ENCODE measurements at regions not wholly inside any gene's neighbourhood (a gene's known extent, or its start where the extent isn't known, plus 50 kb on each side); places are given as distances from the start of the nearest gene placed in this dataset.
"Not testable (repeated sequence)": the region's sequence is repeated elsewhere in the genome, so short reads cannot be mapped to it uniquely, and the experiment has no call there.

DNA sequence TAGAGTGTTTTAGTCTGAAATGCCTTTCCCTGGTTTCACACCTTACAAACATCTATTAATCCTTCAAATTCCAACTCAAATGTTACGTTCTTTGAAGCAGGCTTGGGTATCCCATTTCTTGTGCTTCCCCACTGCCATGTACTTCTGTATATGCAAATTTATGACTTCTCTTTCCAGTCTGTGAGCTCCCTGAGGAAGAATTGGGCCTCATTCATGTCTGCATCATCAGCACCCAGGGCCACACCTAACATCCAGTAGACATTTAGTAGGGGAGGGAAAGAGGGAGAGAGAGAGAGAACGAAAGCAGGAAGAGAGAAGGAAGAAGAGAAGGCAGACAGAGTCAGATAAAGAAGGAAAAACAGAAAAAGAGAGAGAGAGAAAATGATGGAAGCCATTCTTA, 53.3 kb upstream of the KY start:
- ATAC-seq = no peak

DNA sequence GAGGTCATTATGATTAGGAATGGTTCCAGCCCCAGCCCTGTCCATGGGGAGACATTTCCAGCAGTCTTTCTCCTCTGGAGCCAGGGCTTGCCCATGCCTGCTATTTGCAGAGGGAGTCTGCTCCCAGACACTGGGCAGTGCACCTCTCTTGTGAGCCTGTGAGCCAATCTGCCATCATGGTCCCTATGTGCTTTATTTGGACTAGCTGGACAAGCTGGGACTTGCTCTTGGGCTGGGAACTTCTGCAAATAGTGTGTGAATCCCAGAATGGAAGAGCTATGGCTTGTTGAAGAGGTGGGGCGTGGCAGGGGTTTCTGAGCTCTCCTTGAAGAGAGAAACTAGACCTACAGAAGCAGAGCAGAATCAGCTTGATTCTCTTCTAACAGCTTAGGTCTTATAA, 53.7 kb upstream of the KY start:
- peak; percentile 36 for ATAC-seq

DNA sequence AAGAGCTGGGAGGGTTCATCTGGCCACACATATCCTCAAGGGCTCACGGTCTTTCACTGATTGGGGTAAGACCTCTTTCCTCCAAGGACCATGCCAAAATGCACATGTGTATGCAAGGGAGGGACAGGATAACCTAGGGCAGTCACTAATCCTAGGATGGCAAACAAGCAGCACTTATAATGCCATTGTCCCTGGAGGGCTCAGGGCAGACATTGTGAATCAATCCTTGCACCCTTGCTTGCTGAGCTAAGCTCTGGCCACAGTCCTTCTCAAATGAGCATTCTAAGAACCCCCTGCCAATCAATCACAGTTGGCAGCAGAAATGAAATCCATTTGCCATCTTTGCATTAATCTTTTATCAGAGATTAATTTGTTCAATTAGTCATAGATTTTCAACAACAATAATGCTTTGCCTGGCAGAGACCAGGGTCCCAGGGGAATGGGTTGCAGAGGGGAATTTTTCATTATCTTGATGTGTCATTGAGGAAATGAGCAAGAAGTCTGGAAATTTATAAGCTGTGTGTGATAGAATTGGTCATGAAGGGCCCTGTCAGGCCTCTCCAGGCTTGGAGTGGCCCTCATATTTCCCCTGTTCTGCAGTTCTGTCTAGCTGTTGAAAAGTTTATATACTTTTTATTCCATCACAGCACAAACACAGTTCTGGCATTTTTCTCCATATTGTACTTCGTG, 57.2 kb upstream of the KY start:
- ATAC-seq = no peak

DNA sequence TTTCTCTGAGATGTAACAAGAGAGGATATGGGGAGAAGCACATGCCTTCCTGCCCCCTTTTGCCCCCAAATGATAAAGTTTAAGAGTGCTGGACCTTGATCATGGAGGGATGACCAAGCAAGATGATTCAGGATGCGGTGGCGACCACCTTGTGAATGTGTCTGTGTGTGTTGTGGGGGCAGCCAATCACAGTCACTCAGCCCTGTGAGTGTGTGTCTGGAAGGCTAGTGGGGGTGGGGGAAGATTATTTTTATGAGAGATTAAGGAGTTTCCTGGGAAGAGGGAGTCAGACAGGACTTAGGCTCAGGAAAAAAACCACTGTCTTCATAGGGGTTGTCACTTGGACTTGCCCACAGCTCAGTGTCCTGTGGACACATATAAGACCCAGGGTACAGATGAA, 57.8 kb upstream of the KY start:
- ATAC-seq = no peak

DNA sequence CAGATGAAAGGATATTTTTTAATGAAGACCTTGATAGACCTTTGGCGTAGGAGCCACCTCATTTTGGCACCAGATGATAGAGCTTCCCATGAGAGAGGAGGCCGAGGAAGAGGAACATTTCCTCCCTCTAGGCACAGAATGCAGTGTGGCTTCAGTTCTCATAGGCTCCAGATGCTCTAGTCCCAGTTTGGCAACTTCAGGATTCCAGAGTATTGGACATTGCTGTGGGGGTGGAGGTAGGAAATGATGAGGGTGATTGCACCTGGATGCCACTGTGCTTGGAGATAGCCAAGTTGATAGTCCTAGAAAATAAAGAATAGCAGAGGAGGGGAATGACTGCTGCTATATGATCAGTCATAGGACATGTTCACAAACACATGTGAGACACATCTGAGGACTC, 58.3 kb upstream of the KY start:
- no peak for ATAC-seq

DNA sequence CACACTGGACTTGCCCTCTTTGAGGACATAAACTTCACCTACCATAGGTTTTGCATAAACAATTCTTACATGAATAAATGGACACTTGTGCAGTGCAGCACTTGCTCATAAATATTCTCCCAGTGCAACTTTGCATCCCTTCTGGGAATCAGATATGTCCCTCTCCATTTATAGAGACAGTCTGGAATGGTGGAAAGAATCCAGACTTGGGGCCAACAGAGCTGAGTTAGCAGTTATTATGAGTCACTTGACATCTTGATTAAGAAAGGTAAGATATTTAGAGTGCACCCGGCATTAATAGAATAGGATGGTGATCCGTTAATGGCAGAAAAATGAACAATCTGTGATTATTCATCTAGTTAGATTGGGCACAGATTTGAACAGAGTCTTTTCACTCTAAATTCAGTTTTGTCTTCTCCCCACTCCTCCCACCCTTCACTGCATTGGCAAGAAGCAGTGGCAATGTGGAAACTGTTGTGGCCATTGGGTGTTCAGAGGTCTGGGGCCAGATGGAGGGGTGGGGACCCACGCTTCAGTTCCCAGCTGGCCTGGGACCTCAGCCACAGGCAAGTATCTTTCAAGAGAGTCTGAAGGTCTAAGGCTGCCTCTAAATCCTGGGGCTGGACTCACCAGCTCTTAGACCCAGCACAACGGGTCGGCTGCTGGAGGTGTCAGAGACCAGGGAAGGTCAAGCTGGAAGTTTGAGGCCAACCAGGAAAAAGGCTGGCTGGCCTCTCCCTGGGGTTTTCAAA, 58.9 kb upstream of the KY start:
- no peak for ATAC-seq

DNA sequence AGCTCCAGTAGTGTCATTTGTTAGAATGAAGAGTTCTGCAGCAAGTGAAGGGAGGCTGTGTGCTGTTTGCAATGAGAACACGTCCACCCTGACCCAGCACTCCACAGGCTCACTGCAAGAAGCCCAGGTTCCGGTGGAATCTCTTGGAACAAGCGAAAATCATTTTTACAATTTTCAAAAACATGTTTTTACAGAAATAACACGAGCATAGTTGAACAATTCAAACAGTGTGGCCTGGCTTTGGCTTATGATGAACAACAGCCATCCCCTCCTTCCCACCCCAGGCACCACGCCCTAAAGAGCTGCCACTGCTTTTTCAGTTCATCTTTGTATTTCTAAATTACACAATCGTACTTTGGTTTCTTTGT, 59.5 kb upstream of the KY start:
- ATAC-seq = no peak

DNA sequence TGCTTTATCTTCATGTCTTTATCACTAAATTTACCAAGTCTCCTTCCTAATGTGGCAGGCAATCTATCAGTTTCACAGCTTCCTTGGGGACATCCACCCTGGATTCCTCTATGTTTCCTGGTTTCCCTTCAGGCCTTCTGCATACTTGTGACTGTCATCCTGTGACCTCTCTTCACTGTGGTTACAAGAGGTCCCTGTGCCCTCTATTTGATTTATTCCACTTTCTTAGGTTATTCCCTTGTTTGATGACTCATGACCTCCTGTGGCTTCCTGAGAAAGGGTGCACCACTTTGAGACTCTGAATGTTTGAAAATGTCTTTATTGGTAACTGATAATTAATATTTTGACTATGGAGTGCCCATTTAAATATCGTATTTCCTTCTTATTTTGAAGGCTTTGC, 60.5 kb upstream of the KY start:
- ATAC-seq = no peak

DNA sequence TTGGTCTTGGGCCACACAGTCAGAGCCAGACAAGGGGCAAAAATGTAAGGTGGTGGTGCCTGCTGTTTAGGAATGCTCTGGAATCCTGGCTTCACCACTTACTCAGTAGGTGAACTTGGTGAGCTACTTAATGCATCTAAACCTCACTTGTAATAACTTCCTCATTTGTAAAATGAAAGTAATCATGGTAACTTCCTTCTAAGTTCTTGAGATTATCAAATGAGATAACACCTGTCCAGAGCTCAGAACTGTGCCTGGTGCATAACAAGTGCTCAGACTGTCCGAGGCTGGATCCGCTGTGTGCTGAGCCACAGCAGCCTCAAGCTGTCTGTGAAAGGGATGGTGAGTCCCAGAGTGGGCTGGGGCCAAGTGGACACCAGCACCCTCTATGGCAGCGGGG, 62.8 kb upstream of the KY start:
- no peak for ATAC-seq

DNA sequence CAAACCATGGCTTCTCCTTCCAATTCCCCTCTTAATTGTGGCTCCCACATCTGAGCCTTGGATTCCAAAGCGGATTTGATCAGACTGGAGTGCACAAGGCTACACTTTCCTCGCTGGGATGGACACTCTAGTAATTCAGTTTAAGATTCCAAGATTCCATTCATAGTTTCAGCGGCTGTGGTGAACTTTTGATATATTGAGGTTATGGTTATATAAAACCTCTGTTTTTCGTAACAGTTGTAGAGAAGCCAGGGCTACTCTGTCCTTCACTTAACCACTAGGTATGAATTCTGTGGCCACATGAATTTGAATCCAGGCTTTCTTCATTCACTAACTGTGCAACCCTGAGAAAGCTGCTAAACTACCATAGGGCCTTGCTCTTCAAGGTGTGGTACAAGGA, 67.9 kb upstream of the KY start:
- no peak for ATAC-seq

DNA sequence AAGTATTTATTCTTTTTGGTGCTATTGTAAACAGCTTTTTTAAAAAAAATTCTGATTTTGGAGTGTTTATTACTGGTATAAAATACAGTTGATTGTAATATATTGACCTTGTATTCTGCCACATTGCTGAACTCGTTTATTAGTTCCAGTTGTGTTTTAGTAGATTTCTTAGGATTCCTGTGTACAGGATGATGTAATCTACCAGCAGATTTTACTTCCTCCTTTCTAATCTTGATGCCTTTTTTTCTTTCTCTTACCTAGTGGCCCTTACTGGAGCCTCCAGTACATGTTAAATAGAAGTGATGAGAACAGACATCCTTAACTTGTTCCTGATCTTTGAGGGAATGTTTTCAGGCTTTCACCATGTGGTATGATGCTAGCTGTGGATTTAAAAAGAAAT, 70.4 kb upstream of the KY start:
- ATAC-seq = no peak

DNA sequence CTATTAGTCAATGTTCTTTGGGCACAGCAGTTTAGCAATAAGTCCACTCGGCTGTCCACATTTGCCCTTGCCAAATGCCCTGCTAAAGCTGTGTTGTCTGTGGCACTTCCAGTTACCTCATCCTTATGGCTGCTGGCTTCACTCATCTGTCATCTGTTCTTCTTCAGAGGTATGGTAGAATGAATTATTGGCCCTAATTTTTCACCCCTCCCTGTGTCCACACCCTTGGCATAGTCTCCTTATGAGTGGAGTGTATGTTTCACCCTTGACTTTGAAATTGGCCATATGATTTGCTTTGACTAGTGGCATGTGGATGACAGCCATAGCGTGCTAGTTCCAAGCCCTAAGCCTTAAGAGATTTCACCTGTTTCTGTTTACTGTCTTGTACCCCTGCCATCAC, 72.1 kb upstream of the EPHB1 start:
- no peak for ATAC-seq

DNA sequence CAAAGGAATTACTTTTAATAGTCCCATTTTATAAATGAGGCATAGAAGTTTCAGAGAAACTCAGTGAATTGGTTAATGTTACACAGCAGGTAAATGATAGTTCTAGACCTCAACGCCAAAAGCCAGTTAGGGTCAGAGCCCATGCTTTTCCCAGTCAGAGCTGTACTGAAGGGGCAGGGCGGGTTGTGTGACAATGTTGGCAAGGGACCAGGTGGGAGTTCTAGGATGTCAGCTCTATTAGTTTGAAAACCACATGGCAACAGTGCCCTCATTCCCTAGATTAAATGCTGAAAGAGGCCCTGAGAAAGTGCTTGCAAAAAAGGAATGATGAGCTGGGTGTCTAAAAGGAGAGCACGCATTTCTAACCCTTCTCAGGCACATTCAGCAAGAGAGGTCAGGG, 65.4 kb upstream of the EPHB1 start:
- ATAC-seq = no peak

DNA sequence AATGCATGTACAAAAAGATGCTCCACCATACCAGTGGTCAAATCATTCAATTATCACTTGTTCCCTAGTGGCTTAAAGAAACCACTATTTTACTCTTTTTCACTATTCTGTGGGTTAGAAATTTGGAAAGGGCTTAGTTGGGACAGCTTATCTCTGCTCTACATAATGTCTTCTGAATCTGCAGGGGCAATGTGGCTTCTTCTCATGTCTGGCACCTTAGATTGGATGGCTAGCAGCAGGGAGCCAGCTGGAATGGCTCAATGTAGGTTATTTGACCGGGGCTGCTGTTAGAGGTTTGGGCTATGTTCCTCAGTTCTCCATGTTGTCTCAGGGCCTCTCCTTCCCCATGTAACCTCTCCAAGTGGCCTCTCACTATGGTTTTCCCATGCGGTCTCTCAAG, 57.5 kb upstream of the EPHB1 start:
- no peak for ATAC-seq

DNA sequence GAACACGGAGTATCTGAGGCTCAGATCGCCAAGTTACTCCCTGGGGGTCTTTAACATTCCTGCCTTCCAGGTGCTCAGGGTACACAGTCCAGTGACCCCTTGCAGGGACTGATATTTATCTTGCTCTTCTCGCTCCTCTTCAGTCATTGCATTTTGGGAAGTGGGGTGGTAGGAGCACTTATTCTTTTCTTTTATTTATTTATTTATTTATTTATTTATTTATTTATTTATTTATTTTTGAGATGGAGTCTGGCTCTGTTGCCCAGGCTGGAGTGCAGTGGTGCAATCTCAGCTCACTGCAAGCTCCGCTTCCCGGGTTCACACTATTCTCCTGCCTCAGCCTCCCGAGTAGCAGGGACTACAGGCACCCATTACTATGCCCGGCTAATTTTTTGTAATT, 55.0 kb upstream of the EPHB1 start:
- ATAC-seq = not testable (repeated sequence)

DNA sequence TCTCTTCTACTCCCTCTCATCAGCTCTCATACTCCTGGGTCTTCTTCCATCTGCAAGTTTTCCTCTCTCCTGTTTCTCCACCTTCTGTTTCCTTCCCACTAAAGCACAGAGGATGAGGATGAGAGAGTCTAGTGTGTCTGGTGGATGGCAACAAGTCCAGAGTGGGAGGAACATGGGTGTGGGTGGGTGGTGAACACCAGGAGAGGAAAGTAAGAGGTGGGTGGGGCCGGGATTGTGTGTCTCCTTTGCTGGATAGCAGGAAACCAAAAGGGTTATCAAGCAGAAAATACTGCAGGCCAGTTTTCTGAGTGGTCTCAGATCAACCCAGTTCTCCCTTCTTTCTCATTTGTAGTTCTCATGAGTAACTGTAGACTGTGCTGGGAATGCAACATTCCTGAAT, 52.9 kb upstream of the EPHB1 start:
- no peak for ATAC-seq

DNA sequence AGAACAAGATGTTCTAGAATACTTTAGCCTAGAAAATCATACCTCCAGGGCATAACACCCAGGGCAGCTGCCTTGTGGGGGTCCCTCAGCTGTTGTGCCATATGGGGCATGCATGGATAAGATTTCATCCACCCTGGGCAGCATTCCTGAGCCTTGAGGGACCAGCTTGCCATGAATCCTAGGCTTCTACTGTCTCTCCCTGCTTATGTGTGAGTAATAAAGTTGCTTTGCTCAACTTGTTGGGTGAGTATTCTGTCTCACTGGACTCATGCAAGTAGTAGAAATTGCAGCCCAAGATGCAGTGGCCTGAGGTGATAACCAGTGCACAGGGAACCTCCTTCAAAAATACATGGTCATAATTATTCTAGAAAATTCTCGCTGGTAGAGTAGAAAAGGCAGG, 52.1 kb upstream of the EPHB1 start:
- ATAC-seq = peak; percentile 62
